ENCODE measurements at regions not wholly inside any gene's neighbourhood (a gene's known extent, or its start where the extent isn't known, plus 50 kb on each side); places are given as distances from the start of the nearest gene placed in this dataset.
"Not testable (repeated sequence)": the region's sequence is repeated elsewhere in the genome, so short reads cannot be mapped to it uniquely, and the experiment has no call there.

GRCh38 chr4:184918799-184919198, 93.0 kb upstream of the ACSL1 start:
- H3K9me3 ChIP-seq (ENCODE audit: low read length); H4K20me1 ChIP-seq (ENCODE audit: insufficient read depth, low read length); H2AFZ ChIP-seq (ENCODE audit: low read length); H3K36me3 ChIP-seq (replicated peaks in 1 of 2; ENCODE audit: control insufficient read depth in 1 of 2, insufficient read depth in 2 of 2, low read length in 2 of 2); H3K27me3 ChIP-seq (ENCODE audit: control insufficient read depth in 1 of 2, insufficient read depth in 2 of 2, low read length in 2 of 2); POLR2A ChIA-PET; H3K9ac ChIP-seq (ENCODE audit: insufficient read depth, low read depth, low read length); H3K4me2 ChIP-seq (ENCODE audit: low read depth, low read length); in situ Hi-C loops (cut with HindIII; ENCODE audit: extremely low pct_ligation_motif_present, low pct_unique_long_range_greater_than_20kb); H3K79me2 ChIP-seq (ENCODE audit: insufficient read depth, low read length); CTCF ChIA-PET (ENCODE audit: low intra/inter-chr PET ratio, low total read pairs); FAIRE-seq; DNase-seq (ENCODE audit: low spot score); H3K27ac ChIP-seq (ENCODE audit: extremely low read length, insufficient read depth, low read length); BruUV-seq (replicated peaks); ATAC-seq; H3K4me1 ChIP-seq (ENCODE audit: insufficient read depth, low read length); H3K4me3 ChIP-seq (replicated peaks in 1 of 3; ENCODE audit: insufficient read depth in 1 of 3, low read depth in 2 of 3, low read length in 3 of 3): not testable (repeated sequence)
- WGBS (ENCODE audit: low lambda C conversion rate): 50% methylated on average over 3 of the region's 3 CpGs
- peak; percentile 26 for TF ChIP-seq CTCF (CRISPR knock-in tag; IDR thresholded peaks at IDR 0.05)
- TF ChIP-seq STAG1 (CRISPR knock-in tag; IDR thresholded peaks at IDR 0.05): peak; percentile 57
- intact Hi-C loops (cut with micrococcal nuclease; ENCODE audit: unreplicated experiment): loop anchor here (2.0 kb wide), 1 partner anchor 174 kb away; no protein-coding TSS in a partner anchor

GRCh38 chr4:184921456-184921855, 95.7 kb upstream of the ACSL1 start:
- Histone ChIP-seq H3K9me3 (ENCODE audit: low read length) (no peaks in the 10 kb centered on the region), H3K27ac (ENCODE audit: extremely low read length, insufficient read depth, low read length) (no peak overlapping the region), H3K79me2 (ENCODE audit: insufficient read depth, low read length) (no peaks in the 10 kb centered on the region), H3K36me3 (replicated peaks in 1 of 2; ENCODE audit: control insufficient read depth in 1 of 2, insufficient read depth in 2 of 2, low read length in 2 of 2) (no peaks in the 10 kb centered on the region), H3K9ac (ENCODE audit: insufficient read depth, low read depth, low read length) (no peak overlapping the region), H2AFZ (ENCODE audit: low read length) (no peak overlapping the region), H3K4me2 (ENCODE audit: low read depth, low read length) (no peak overlapping the region), H3K27me3 (ENCODE audit: control insufficient read depth in 1 of 2, insufficient read depth in 2 of 2, low read length in 2 of 2) (no peaks in the 10 kb centered on the region), H4K20me1 (ENCODE audit: insufficient read depth, low read length) (no peaks in the 10 kb centered on the region), H3K4me3 (replicated peaks in 1 of 3; ENCODE audit: insufficient read depth in 1 of 3, low read depth in 2 of 3, low read length in 3 of 3) (no peak overlapping the region), H3K4me1 (ENCODE audit: insufficient read depth, low read length) (no peaks in the 10 kb centered on the region)
- ChIA-PET POLR2A (no interaction called here), CTCF (ENCODE audit: low intra/inter-chr PET ratio, low total read pairs) (no interaction called here)
- WGBS (ENCODE audit: low lambda C conversion rate): 75% methylated on average over 4 of the region's 4 CpGs
- intact Hi-C loops (cut with micrococcal nuclease; ENCODE audit: unreplicated experiment) (no loop called here), in situ Hi-C loops (cut with HindIII; ENCODE audit: extremely low pct_ligation_motif_present, low pct_unique_long_range_greater_than_20kb) (no loop called here)
- DNase-seq (ENCODE audit: low spot score) (no peak), FAIRE-seq (no peak), ATAC-seq (no peak)
- TF ChIP-seq ZNF275 (CRISPR knock-in tag; IDR thresholded peaks at IDR 0.05; ENCODE audit: borderline replicate concordance): no peak
- no peak for TF ChIP-seq ZNF225 (CRISPR knock-in tag; IDR thresholded peaks at IDR 0.05)
- no peak for TF ChIP-seq ZBTB8A (CRISPR knock-in tag; IDR thresholded peaks at IDR 0.05; ENCODE audit: borderline replicate concordance, low read depth)
- TF ChIP-seq ZNF891 (CRISPR knock-in tag; IDR thresholded peaks at IDR 0.05): no peak
- no peak for TF ChIP-seq FOXJ3 (CRISPR knock-in tag; IDR thresholded peaks at IDR 0.05; ENCODE audit: borderline replicate concordance)
- no peak for TF ChIP-seq ZBTB49 (CRISPR knock-in tag; IDR thresholded peaks at IDR 0.05; ENCODE audit: borderline replicate concordance)
- TF ChIP-seq SIN3A (IDR thresholded peaks at IDR 0.05; ENCODE audit: borderline replicate concordance, low read depth, low read length): no peak
- BruUV-seq (replicated peaks): no TSS peak

All from HepG2 (cell line).